HG03558 (cell line): ENCODE measurements at regions not wholly inside any gene's neighbourhood (a gene's known extent, or its start where the extent isn't known, plus 50 kb on each side); places are given as distances from the start of the nearest gene placed in this dataset.

Experiments used
- ATAC-seq: cut with Tn5 transposase; IDR thresholded peaks from one replicate; pipeline ENCODE4 v1.9.1; 2021; ENCODE audit warnings: moderate number of reproducible peaks; ENCODE audit not compliant: unreplicated experiment; ENCODE audit errors: extremely low read depth

- ATAC-seq, result no peak
Measured at GRCh38 chr14:58697930-58698642, 60.3 kb downstream of the DACT1 start.

DNA sequence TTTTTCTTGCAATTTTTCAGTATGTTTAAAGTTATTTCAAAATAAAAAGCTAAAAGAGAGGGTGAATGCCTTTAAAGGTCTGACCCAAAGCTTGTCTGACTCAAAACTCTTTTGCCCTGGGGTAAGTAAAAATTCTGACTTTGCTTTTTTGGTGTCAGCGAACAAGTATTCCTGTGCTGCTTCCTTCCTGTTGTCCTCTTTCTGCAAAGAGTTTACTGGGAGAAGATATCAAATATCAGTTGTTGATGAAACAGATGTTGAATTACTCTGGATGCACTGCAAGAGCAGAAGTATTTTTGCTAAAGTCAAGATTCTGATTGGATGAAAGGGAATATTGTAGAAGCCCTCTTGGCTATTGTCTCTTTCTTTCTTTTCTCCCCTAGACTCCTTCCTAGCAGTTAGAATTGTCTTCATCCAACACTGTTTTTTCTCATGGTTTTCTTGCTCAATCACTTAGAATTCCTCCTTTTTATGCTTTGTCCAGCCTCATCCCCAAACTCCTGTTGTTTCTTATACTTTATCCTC is 62.0 kb downstream of the DACT1 start:
- ATAC-seq, result no peak

DNA sequence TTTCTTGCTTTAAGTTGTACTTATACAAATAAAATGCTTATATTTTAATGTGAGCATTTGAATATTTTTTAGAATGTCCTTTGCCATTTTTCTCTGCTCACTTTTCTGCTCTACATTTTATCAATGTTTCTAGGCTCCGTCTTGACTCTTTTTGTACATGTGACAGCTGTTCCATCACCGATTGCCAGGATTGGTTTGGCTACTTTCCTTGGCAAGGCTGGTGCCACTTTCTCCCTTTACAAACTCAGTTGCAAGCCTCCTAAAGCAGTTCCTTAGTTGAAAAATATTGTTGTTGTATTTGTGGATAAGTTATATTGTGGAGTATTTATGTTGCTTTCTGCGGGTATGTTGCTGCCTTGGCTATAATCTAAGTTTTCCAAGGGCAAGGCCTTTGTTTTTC is 63.4 kb downstream of the DACT1 start:
- no peak for ATAC-seq

DNA sequence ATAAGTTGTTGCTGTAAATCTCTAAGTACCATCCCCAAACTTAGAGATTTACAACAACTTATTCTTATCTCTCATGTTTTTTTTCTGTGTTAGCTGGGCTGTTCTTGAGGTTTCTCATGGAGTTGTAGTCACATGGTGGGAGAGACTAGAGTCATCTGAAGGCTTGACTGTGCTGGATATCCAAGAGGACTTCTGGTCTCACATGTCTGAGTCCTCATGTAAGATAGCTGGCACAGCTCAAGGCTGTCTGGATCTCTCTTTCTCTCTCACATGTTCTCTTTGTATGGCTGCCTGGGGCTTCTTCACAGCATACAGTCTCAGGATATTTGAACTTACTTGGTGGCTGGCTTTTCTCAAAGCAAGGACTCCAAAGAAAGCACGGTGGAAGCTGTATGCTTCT is 63.8 kb downstream of the DACT1 start:
- no peak for ATAC-seq

GRCh38 chr14:58702441-58703160 is 64.8 kb downstream of the DACT1 start:
- no peak for ATAC-seq

- no peak for ATAC-seq
Measured at GRCh38 chr14:58703161-58703506, 65.4 kb downstream of the DACT1 start.

DNA sequence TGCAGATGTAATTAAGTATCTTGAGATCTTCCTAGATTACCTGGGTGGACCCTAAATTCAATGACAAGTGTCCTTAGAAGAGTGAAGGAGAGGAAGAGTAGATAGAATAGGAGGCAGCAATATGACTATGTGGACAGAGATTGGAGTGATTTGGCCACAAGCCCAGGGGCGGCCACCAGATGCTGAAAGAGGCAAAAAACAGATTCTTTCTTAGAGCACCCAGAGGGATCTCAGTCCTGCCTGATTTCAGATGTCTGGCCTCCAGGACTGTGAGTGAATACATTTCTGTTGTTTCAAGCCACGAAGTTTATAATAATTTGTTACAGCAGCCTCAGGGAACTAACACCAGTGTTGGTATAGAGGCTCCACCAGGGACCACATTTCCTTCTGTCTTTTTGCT is 67.3 kb downstream of the DACT1 start:
- ATAC-seq, result no peak

- no peak for ATAC-seq
Measured at GRCh38 chr14:58707949-58708348, 70.2 kb downstream of the DACT1 start.

DNA sequence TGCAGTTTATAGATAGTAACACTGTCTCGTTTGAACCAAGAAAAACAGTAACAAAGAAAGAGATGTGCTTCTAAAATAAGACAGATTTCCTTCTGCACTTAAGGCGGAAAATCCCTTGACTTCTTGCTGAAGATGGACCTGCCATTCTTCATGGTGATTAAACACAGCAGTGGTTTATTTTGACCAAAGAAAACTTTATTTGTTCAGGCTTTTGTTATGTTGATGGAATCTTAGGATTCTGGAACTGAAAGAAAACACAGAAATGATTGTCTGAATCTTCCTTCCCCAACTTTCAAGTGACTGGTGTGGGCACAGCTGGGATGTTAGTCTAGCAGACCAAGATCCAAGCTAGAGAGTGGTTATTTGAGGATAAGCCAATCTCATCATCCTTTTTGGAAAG is 72.2 kb downstream of the DACT1 start:
- no peak for ATAC-seq

GRCh38 chr14:58711382-58711781 is 73.6 kb downstream of the DACT1 start:
- ATAC-seq, result no peak

DNA sequence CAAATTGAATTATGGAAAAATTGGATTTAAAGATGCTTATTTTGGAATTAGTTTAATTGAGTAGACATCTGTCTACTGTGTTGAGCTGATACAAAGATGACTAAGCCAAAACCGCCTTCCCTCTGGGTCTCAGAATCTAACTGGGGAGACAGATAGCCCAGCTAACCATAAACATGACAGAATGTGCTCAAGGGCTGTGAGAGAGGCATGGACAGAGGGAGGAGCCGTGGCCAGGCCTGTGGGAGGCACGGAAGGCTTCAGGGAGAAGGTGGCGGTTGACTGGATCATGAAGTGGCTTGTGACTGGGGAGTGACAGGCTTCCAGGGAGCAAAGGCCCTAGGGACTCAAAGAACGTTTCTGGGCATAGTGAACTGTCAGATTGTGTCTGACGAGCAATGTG is 74.6 kb downstream of the DACT1 start:
- ATAC-seq, result no peak

DNA sequence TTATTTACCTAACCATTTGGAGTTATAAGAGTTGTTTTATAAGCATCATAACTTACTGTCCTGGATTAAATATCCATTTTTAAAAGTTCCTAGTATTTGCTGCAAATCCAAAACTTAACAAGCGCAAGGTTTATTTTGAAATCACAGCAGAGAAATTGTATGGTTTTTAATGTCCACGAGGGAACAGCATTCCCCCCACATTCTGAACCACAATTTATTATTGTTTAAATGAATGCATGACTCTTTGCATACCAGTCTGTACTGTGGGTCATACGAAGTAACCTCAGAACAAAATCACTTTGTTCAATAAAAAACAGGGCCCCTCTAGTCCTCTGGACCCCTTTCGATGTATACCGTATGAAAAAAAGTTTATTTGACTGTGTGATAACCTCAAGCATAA is 75.9 kb downstream of the DACT1 start:
- ATAC-seq, result no peak

- ATAC-seq, result no peak
Measured at GRCh38 chr14:58716706-58717105, 78.9 kb downstream of the DACT1 start.

DNA sequence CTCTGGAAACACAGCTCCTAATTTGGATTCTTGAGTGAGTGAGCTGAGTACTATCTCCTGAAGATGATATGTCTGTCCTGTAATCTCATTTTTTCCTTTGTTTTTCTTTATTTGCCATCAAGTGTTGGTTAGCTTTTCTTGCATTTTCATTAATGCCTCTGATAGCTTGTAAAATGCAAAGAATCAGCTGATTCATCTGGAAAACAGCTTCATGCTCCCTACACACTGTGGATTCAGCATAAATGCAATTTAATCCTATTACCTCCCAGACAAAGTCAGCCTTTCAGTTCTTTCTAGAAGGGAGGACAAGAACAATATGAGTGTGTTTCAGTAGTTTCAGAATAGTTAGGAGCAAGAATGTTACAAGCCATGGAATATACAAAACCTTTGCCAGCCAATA is 79.4 kb downstream of the DACT1 start:
- ATAC-seq, result no peak

DNA sequence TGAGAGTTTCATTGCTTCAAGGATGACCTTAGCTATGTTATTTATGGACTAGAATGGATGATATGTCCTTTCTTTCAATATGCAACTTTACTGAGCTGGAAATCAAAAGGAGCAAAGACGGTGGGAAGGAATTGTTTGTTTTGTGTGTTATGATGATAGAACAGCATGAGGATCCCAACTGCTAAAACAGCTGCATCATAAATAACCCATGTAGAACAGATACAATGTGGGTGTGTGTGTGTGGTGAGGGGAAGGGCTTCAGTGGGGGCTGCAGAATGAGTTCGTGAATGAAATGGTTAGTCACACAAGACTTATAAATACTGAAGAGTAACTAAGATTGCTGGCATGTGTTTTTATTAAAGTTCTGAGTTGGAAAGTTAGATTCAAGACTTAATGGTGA is 80.1 kb downstream of the DACT1 start:
- no peak for ATAC-seq

- ATAC-seq, result no peak
Measured at GRCh38 chr14:58718226-58719205, 80.8 kb downstream of the DACT1 start.

DNA sequence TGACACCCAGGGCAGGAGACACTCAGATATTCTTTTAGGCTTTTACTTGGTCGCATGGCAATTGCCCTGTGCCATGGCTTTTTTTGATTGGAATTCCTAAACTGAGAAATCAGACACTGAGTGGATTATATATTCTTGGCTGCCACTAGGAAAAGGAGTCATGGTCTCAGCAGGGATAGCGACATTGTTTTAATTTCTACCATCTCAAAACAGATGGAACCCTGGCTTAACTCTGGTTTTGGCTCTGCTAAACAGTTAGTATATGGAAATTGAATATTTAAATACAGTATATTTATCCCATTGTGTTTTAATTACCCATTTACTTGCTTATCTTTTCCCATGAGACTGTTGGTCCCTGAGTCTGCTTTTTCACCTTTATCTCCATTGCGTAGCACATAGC is 84.0 kb downstream of the DACT1 start:
- ATAC-seq, result no peak

DNA sequence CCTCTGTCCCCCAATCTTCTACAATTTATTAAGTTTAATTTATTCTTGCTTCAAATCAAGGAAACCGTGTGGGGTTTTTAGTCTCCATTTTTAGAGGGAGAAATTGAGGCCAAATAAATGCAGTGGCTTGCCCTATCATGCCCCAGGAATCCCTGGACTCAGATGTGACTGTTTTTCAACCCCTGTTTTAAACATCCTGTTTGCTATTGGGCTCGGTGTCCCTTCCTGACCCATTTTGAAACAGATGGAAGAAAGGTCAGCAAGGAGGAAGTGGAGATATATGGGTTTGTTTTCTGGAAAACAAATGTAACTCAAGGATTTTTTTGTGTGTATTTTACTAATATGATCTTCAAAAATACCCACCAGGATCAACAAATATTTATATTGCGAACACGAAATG is 84.7 kb downstream of the DACT1 start:
- ATAC-seq, result no peak

DNA sequence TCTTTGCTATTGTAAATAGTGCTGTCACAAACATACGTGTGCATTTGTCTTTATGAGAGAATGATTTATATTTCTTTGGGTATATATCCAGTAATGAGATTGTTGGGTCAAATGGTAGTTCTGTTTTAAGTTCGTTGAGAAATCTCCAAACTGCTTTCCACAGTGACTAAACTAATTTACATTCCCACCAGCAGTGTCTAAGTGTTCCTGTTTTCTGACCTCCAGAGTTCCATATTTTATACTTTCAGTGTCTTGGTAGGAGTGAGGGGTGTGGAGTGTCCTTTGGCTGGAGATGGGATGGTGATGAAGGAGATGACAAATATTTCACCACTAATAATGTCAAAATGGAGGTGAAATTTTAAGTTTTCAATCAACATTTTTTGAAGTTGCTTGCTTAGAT is 86.4 kb downstream of the DACT1 start:
- ATAC-seq, result no peak

- no peak for ATAC-seq
Measured at GRCh38 chr14:58724702-58725101, 86.9 kb downstream of the DACT1 start.

DNA sequence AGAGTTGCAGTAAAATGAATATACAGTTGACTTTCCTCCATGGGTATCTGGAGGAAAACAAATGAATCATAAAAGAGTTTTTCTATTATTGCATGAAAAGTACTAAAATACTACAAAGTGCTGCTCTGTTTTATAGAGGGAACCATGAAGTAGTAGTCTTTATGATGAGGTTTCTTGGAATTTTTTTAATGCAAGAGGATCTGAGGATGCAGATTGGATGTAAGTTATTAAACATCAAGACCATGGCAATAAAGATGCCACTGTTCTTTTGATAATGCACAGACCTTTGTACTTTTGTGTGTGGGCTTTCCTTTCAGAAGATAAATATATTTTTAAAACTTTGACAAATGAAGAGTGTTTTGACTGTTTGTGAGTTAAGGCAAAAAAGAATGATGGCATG is 87.5 kb downstream of the DACT1 start:
- ATAC-seq, result no peak
